Hindlimb muscle (tissue), 1 donor: ENCODE measurements at regions not wholly inside any gene's neighbourhood (a gene's known extent, or its start where the extent isn't known, plus 50 kb on each side); places are given as distances from the start of the nearest gene placed in this dataset.
A peak's percentile ranks its signal among the peaks of the same experiment; 100 is the strongest.

Experiments
- DNase-seq: peaks from one replicate; pipeline ENCODE4 v3.0.0-alpha.2; 2013

DNA sequence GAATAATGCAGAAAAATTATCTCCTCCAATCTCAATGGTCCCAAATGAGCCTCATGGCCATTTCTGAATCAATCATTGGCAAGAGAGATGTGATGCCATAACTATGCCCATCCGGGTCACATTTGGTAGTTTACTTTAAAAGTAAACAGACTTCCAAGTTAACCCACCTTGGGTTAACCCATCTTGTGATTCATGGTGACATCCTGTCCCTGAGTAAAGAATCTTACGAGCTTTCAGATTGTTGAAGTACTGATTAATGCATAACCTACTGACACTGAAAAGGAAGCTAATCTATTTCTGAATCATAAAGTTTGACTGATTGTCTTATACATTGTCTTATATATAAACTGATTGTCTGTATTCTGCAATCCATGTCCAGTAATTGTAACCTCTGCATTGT, 467.2 kb upstream of the AGTR1 start:
- no peak for DNase-seq

DNA sequence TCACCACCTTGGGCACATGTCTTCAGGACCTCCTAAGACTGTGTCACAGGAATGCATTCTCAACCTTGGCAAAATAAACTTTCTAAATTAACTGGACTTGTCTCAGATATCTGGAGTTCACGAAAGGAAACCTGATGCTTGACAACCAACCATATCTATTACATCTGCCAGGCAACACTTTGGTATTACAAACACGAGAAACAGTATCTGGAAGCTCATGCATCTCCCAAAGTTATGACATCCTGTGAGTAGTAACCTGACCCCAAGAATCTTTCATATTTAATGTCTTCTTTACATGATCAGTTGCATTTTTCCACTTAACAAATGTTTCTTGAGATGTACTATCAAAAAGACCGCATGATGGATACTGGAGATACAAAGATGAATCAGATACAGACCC, 465.3 kb upstream of the AGTR1 start:
- DNase-seq = no peak

DNA sequence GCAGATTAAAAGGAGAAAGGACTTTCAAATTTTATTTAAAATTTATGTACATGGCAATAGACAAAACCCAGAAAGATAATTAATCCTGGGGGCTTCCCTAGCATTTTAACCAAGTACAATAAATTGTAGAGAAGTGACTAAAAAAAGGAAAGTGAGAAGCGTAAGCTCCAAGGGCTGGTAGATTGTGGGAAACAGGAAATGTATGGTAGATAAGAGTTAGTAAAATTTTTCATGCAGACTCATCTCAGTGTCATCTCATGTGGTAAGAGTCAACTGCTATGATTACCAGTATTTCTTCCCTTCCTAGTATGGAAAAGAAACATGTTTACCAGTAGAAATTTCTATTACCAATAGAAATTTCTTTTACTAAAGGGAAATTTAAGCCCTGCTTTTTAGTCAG, 464.3 kb upstream of the AGTR1 start:
- no peak for DNase-seq

DNA sequence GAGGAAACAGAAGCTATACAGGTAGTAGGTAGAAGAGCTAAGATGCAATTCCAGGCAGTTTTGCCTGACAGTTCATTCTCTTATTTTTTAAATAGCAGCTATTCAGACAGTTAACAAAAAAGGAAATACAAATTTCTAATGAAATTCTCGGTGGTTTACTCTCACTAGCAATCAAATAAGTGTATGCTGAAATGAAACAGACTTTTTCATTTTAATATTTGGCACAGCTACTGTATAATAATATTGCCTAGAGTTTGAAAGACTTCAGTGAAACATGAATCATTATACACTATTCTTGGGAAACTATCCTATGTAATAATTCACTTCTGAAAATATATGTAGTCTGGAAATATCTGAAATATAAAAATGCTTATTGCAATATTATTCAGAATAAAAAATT, 463.2 kb upstream of the AGTR1 start:
- DNase-seq = no peak

DNA sequence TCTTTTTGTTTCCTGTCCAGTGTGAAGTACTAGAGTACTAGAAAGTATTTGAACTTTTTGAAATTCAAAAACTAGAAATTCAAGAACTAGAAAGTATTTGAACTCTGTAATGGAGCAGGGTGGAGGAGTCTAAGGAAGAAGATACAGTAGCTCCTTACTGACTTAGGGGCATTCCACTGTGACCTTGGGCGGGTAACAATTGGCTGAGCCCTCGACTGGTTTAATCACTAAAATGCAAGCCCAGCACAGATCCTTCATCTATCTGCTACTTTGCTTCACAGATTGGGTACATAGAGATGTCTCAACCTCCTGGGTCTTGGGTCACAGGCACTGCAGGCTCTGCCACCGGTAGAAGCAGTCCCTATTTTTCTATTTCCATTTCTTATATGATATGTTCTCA, 462.1 kb upstream of the AGTR1 start:
- DNase-seq = no peak

DNA sequence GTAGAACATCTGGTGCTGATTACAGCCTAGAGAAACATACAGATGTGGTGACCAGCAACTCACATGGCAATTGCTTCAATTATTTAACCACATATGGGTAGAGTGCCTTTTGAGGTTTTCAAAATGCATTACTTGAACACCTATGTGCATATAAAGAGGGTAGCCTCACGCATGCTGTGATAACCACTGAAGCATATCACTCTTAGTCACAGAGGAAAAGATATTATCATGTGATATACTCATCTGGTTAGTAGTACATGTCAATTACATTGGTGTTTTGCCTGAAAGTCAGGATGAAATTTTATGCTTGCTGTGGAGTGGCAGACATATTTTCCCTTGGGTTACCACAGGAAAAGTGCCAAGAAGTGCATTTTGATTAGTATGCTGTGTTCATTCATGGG, 459.3 kb upstream of the AGTR1 start:
- no peak for DNase-seq

DNA sequence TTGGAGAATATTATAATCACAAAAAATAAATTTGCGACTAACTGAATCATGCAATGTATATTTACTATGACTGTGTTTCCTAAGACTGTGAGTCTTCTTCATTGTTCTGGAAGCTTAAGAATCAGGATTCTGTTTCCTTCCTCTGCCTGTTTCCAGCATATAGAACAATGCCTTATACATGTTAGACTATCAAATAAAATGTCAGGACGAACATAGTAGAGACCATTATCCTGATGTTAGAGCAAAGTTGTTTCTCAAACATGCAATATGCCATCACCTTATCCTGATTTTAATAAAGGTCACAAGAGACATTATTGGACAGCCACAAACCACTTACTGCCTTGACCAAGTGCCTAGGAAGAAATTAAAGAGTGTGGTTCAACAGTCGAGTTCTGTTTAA, 457.4 kb upstream of the AGTR1 start:
- DNase-seq = no peak

DNA sequence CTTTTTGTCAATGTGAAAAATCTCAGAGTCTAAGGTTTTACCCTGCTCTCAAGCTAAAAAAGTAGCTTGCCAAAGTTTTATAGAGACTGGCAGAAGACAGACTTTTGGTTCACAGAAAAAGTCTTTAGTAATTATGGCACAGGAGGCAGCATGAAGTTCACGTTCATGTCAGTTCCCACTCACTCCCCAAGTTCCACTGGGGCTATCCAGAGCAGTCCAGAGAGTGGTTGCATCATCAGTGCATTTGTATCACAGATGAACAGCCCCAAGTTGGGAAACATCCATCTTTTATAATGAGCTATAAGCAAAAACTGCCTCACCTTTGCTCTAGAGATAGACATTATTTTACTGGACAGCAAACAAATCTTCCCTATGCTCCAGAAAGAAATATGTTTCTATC, 454.1 kb upstream of the AGTR1 start:
- DNase-seq = no peak

DNA sequence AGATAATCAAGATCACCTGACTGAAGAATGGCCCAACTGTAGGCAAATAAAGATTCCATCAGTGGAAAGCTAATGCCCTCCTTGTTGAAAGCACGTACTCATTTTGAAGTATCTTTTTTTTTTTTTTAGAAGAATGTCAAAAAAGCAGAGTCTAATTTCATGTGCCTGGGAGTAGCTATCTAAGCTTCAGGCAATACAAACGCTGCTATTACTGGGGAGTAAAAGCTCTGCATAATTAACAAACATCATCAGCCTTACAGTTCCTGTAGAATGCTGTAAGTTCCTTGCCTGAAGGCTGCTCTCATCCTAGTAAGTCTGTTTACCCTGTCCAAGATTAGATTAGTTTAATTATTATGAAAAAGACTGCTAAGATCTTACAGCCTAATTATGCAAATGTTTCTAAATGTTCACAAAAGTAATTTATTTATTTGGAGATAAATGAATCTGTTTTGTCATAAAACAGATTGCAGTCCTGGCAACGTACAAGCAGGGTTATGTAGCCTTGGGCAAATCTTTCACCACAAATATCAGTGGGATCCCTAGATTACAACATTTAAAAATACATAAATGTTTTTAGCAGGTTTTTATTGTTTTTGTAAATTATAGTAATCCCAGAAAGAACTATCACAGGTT, 451.3 kb upstream of the AGTR1 start:
- no peak for DNase-seq

DNA sequence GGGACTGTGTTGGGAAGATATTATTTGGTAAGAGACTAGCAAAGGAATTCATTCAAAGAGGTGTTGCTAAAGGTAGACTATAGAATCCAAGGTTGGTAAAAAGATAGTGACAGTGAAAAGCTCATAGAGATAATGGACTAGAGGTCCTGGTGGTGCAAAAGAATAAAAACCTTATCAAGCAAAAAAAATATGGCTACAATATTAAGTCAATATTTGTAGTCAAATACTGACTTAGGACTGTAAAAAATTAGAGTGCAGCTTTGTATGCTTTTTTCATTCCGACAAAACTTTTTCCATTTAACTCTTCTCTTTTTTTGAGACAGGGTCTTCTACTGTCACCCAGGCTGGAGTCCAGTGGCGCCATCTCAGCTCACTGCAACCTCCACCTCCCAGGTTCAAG, 444.0 kb upstream of the AGTR1 start:
- DNase-seq = no peak

DNA sequence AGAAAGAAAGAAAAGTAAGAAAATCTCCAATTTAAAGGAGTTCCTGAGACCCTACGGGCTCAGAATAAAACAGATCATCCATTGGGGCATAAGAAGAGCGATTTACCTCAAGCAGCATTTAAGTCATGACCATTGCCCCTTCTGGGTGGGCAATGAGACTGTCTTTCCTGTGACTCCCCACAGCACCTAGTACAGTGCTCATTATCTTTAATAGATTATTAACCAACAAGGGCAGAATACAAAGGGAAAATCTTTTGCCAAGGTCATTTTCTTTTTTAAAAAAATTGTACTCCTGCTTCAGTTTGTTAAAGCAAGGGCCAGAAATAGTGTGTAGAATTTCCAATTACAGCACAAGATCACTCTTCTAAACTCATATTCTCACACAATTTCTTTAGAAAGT, 443.3 kb upstream of the AGTR1 start:
- DNase-seq = no peak

DNA sequence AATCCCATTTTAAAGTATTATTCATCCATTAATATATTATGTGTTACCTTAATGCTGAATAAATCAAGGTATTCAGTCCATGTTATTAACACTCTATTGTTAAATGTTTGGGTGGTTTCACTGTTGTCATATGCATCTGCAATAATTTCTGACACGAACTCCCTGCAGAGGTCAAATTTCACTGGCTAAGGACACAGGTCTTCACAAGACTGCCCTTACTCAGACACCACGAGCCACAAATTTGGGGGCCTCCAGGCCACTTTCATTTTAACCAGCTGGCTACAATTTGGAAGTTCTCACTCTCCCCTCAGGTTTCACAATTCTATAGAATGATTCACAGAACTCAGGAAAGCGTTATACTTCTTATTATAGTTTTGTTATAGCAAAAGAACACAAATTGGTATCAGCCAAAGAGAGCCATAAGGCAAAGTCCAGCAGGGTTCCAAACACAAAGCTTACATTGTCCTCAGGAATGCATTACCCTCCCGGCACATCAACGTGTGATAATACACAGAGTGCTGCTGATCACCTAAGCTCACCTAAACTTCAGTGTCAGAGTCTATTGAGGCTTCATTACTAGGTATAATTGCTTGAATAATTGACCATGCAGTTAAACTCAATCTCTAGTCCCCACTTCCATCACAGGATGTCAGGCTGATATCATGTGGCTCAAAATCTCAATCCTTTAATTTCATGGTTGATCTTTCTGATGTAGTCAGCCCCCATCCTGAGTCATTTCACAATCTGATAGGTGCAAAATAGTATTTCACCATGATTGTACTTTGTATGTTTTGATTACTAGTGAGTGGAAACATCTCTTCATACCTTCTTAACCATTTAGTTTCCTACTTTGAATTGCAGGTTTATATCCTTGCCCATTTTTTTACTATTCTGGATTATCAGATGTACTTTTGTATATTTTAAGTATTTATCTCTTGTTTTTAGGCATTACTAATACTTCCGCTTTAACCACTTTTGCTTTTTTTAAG, 441.4 kb upstream of the AGTR1 start:
- DNase-seq = no peak

DNA sequence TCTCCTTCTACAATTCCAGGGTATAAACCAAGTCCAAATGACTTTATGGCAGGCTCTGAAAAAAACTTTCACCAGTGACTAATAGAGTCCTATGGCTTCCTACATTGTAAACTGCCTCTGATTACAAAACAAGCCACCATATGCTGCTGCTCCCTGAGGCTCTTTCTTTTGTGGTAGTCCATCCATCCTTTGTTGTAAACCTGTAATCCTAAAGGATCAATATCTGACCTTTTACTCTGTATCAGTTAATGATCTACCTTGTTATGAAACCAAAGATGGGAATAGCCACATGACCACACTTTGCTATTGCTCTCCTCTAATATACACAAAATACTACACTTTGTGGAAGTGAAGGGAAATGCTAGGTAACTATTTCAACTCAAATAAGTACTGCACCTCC, 434.7 kb upstream of the AGTR1 start:
- DNase-seq = no peak

DNA sequence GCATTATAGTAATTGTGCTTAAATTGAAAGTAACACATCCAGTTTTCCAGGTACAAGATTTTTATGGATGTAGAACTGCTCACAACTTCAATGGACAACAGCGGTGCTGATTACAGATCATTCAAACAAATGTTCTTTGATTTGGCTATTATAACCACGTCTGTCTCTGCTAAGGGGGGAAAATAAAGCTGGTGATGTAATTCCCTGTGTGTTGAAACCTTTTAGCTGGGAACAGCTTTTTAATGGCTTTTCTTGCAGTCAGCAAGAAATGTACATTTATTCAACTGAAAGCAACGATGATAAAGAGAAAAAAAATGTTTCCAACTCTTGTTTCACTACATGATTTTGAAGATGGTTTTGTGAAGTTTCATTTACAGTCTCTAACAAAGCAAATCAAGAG, 431.9 kb upstream of the AGTR1 start:
- no peak for DNase-seq

DNA sequence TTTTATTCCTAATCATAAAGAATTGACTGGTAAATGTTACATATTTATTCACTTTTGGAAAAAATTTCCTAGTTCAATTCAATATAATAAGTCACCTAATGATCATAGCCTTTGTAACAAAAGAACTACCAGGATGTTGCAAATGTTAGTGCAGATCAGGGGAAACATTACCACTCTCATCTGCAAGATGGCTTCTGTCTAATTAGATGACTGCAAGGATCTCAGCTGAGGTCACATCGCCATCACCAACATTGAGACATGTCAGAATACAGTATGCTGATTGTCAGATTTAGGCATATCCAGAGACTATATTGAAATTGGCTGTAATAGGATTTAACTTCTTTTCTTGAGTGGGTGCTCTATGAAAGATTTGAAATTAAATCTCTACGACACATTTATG, 431.4 kb upstream of the AGTR1 start:
- no peak for DNase-seq

DNA sequence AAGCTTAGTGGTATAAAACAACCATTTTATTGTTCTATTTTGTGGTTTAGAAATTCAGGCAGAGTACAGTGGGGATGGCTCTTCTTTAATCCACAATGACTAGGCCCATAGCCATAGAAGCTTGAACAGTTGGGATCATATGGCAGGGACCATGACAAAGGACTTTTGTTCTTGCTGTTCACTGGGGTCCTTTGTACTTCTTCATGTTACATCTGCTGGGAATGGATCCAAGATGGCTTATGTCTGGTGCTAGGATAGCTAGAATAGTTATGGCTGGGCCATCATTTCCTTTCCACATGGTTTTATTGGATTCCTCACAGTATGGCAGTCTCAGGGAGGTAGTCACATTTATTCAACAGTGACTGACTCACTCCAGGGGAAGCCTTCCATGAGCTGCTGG, 427.9 kb upstream of the AGTR1 start:
- peak; percentile 2 for DNase-seq

DNA sequence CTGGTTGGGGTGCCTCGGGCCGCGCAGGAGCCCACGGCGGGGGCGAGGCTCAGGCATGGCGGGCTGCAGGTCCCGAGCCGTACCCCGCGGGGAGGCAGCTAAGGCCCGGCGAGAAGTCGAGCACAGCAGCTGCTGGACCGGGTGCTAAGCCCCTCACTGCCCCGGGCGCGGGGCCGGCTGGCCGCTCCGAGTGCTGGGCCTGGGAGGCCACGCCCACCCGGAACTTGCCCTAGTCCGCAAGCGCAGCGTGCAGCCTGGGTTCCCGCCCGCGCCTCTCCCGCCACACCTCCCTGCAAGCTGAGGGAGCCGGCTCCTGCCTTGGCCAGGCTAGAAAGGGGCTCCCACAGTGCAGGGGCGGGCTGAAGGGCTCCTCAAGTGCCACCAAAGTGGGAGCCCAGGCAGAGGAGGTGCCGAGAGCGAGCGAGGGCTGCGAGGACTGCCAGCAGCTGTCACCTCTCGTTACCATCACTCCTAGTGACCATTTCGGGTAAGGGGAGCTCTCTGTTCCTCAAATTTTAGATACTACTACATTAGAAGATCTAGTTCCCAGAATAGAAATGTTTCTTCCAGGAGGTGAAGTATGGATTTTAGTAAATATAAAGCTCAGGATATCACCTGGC, 417.0 kb upstream of the AGTR1 start:
- DNase-seq = no peak

DNA sequence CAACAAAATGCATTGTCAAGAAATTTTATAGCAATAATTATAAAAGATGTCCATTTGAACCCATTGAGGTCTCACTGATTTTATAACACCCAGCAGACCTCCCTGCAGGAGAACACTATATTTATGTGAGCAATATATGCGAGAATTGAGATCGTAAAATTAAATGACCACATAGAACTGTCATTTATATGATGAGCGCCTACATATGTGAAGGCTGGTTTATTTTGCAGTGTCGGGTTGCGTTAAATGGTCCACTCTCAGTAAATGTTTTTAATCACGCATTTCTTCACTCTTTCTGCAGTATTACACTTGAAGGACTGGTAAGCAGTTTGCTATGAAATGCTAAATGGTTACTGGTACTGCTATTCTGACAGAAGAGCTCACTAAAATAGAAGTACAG, 408.5 kb upstream of the AGTR1 start:
- no peak for DNase-seq

DNA sequence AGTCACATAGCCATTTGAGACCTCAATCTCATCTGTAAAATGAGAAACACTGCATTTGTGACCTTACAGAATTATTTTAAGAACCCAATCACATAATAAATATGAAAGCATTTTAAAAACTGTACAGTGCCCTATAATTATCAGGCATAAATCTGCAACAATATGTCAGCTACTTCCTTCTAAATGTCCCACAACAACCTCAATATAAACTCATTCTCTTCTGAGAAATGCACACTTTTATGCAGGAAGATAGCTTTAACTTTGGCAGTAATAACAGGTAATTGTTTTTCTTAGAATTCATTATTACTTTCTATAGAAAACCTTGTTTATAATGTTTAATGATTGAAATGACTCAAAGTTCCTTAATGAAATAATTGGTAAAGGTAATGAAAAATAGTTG, 400.7 kb upstream of the AGTR1 start:
- DNase-seq = no peak

DNA sequence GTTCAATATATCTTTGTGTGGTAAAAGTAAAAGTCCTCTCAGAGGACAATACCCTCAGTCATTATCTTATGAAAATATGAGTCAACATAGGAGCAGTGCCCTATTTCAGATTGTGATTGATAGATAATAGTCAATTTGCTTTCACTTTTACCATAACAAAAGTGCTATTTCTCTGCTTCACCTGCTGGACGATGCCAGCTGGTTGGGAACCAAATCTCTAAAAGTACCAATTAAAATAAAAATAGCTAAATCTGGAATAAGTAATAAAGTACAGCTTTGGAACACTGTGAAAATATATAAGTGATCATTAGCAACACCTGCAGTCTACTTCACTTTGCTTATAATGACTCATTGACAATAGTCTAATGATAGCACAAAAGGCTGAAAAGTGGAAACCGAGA, 390.3 kb upstream of the AGTR1 start:
- no peak for DNase-seq

DNA sequence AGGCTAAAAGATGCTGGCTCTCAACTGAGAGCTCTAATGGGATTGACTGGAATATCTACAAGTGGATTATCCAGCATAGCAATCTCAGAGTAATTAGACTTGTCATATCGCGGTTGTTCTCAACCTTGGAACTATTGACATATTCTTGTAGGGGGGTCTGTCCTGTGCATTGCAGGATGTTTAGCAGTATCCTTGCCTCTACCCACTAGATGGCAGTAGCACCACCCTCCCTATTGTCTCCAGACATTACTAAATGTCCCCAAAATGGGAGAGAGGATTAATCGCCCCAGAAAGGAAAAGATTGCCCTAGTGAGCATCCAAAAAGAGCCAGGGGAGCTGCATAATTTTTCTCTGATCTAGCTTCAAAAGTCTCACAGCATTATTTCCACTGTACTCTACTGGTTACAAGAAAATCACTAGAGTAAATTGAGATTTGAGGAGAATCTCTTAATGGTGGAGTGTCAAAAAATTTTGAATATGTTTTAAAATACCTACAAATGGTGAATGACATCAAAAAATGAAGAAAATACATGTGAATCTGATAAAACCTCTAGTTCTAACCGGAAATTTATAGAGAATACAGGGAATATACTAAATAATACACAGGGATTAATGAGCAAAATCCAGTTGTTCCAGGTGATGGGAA, 388.2 kb upstream of the AGTR1 start:
- DNase-seq = no peak

DNA sequence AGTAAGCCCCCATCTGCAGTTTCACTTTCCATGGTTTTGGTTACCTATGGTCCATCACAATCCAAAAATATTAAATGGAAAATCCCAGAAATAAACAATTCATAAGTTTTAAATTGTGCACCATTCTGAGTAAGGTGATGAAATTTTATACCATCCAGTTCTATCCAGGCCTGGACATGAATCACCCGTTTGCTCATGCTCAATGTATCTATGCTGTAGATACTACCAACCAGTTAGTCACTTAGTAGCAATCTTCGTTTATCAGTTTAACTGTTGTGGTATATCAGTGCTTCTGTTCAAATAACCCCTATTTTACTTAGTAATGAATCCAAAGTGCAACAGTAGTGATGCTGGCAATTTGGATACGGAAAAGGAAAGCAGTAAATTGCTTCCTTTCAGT, 381.9 kb upstream of the AGTR1 start:
- DNase-seq = no peak

DNA sequence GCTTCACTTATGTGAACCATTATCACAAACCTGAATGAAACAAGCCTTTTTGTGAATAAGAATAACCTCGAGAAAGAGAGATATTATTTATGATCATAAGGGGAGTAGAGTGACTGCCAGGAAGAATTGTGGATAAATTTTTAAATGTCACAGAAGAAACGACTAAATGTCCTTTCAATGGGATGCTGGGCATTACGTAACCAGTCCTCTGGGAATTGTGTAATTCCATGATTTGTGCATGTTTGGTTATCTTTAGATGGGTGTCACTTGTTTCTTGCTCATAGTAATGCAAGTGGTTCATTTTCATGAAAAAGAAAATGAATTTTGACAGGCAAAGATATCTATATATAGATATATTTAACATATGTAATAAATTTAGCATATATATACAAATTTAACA, 379.5 kb upstream of the AGTR1 start:
- DNase-seq = no peak
